ENCODE measurements at regions not wholly inside any gene's neighbourhood (a gene's known extent, or its start where the extent isn't known, plus 50 kb on each side); places are given as distances from the start of the nearest gene placed in this dataset.

DNA sequence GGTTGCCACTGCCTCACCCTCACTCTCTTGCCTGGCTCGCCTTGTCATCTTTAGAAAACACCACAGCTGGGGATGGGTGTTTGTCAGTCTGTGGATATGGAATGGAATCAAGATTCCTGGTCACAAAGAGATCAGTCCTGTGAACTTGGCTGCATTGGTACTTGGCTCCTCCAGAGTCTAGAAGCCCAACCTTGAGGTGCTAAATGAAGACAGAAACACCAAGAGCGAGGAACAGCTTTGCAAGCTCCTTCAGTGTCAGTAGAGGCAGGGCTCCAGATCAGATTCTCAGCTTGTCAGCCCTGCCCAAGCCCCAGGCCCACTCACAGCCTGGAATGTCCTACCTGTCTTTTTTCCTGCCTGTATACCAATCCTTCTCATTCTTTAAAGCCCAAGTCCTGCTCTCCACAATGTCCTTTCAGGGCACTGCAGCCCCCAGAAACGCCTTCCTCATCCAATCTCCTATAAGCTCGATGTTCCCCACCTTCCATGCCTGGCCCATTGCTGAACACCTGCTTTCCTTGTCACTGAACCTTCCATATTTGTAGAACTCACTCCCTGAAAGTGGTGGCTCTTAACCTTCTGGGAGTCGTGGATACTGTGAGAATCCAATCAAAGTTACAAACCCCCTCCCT lies 188.9 kb downstream of the BCR start:
- Histone ChIP-seq H3K4me1 (replicated peaks in 1 of 2; ENCODE audit: control insufficient read depth in 2 of 2, insufficient read depth in 2 of 2, low read length in 2 of 2) (no peaks in the 10 kb centered on the region), H3K9ac (ENCODE audit: insufficient read depth in 1 of 2, low read depth in 2 of 2, low read length in 2 of 2) (no peak overlapping the region), H3K9me3 (replicated peaks; ENCODE audit: control insufficient read depth, insufficient read depth, low read depth, low read length) (no peaks in the 10 kb centered on the region), H3K4me3 (no peak overlapping the region), H4K20me1 (replicated peaks; ENCODE audit: control insufficient read depth, insufficient read depth, low read length) (no peaks in the 10 kb centered on the region), H3K79me2 (ENCODE audit: control insufficient read depth, insufficient read depth, low read length) (no peaks in the 10 kb centered on the region), H3K36me3 (ENCODE audit: control insufficient read depth, insufficient read depth, low read length) (no peaks in the 10 kb centered on the region), H2AFZ (ENCODE audit: low read depth, low read length) (no peak overlapping the region), H3K4me2 (ENCODE audit: insufficient read depth, low read length) (no peak overlapping the region), H3K27ac (ENCODE audit: extremely low read depth, low read depth, low read length) (no peak overlapping the region), H3K9me1 (ENCODE audit: control insufficient read depth, insufficient read depth, low read length) (no peaks in the 10 kb centered on the region), H3K27me3 (ENCODE audit: control insufficient read depth in 2 of 2, insufficient read depth in 2 of 2, low read length in 2 of 2) (peaks cover 0 to 5% of the 10 kb centered on the region in 2 experiments; a peak in 1 of 5 replicates)
- BruUV-seq (replicated peaks), result no TSS peak
- FAIRE-seq (no peak), ATAC-seq (no peak), DNase-seq (ENCODE audit: extremely low read depth in 1 of 4, low spot score in 3 of 4) (no peak)
- no peak for TF ChIP-seq ETS2 (tag; IDR thresholded peaks at IDR 0.05; ENCODE audit: borderline replicate concordance, poor library complexity, severe bottlenecking)
- TF ChIP-seq, protein P1, sequence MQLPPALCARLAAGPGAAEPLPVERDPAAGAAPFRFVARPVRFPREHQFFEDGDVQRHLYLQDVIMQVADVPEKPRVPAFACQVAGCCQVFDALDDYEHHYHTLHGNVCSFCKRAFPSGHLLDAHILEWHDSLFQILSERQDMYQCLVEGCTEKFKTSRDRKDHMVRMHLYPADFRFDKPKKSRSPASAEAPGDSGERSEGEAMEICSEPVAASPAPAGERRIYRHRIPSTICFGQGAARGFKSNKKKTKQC (CRISPR knock-in tag; IDR thresholded peaks at IDR 0.05), result no peak
- no peak for TF ChIP-seq SRSF3 (IDR thresholded peaks at IDR 0.05; ENCODE audit: insufficient read depth, low read length)
- TF ChIP-seq CHD1 (IDR thresholded peaks at IDR 0.05; ENCODE audit: low read length), result no peak
- no peak for TF ChIP-seq NUFIP1 (IDR thresholded peaks at IDR 0.05; ENCODE audit: partially characterized antibody)
- no peak for TF ChIP-seq ELF4 (CRISPR knock-in tag; IDR thresholded peaks at IDR 0.05)
- no peak for TF ChIP-seq SRF (CRISPR knock-in tag; IDR thresholded peaks at IDR 0.05)
- TF ChIP-seq NFXL1 (CRISPR knock-in tag; IDR thresholded peaks at IDR 0.05), result no peak
- TF ChIP-seq HDAC1 (IDR thresholded peaks at IDR 0.05), result no peak
- TF ChIP-seq SOX6 (IDR thresholded peaks at IDR 0.05), result no peak
- no peak for TF ChIP-seq ZNF699 (CRISPR knock-in tag; IDR thresholded peaks at IDR 0.05; ENCODE audit: insufficient replicate concordance)
- TF ChIP-seq DNMT1 (IDR thresholded peaks at IDR 0.05), result no peak
- 0% methylated on average over 5 of the region's 5 CpGs for WGBS (ENCODE audit: insufficient coverage, low coverage, missing lambda C conversion rate)
- POLR2A ChIA-PET, result no interaction called here
- intact Hi-C loops (cut with micrococcal nuclease), result no loop called here
- CTCF ChIA-PET (ENCODE audit: low intra/inter-chr PET ratio), result no interaction called here
- in situ Hi-C loops (cut with MboI), result no loop called here

Measured in K562 (cell line).